Tibial nerve (tissue), 4 donors: ENCODE measurements at regions not wholly inside any gene's neighbourhood (a gene's known extent, or its start where the extent isn't known, plus 50 kb on each side); places are given as distances from the start of the nearest gene placed in this dataset.

Experiments used
- CTCF ChIP-seq, 5 experiments: fragments of 200-600 bp in 3 of 5; fragments of 450-650 bp in 2 of 5; sonication (generic) in 3 of 5; IDR thresholded peaks; one replicate each; pipeline ENCODE4 v1.5.1; 2016 to 2019; ENCODE audit warnings: antibody characterized with exemption in 5 of 5, mild to moderate bottlenecking in 3 of 5, moderate library complexity in 2 of 5
- EP300 ChIP-seq, 2 donors: sonication (generic); formaldehyde crosslinking; IDR thresholded peaks; one replicate each; pipeline ENCODE4 v1.6.1; 2017; ENCODE audit warnings: antibody characterized with exemption in 2 of 2, mild to moderate bottlenecking in 1 of 2
- POLR2A ChIP-seq, 2 donors: fragments of 450-650 bp; IDR thresholded peaks; one replicate each; pipeline ENCODE4 v1.6.1; 2017; ENCODE audit warnings: antibody characterized with exemption in 2 of 2, mild to moderate bottlenecking in 2 of 2, moderate library complexity in 2 of 2

GRCh38 chr2:226354434-226354833 is 445.2 kb downstream of the IRS1 start:
- TF ChIP-seq CTCF (IDR thresholded peaks at IDR 0.05) (no peak), POLR2A (IDR thresholded peaks at IDR 0.05) (no peak), EP300 (IDR thresholded peaks at IDR 0.05) (no peak)
